GM23248 (cell line): ENCODE measurements at regions not wholly inside any gene's neighbourhood (a gene's known extent, or its start where the extent isn't known, plus 50 kb on each side); places are given as distances from the start of the nearest gene placed in this dataset.

Source experiments
- DNase-seq: peaks from one replicate; pipeline ENCODE4 v3.0.0-alpha.2; 2015
- H2AFZ ChIP-seq: fragments of 200-600 bp; sonication (generic); 2 replicates; pipeline ENCODE4 v1.6.1; 2016; ENCODE audit warnings: antibody characterized with exemption
- H3F3A ChIP-seq: fragments of 200-600 bp; sonication (generic); 2 replicates; pipeline ENCODE4 v1.6.1; 2016; ENCODE audit warnings: mild to moderate bottlenecking, antibody characterized with exemption, mixed run types; ENCODE audit not compliant: insufficient read depth
- H3K27ac ChIP-seq: fragments of 200-600 bp; sonication (generic); 2 replicates; pipeline ENCODE4 v1.5.1; 2016; ENCODE audit warnings: mild to moderate bottlenecking
- H3K27me3 ChIP-seq: fragments of 200-600 bp; sonication (generic); replicated peaks from 2 replicates; pipeline ENCODE4 v1.6.1; 2016; ENCODE audit warnings: mild to moderate bottlenecking; ENCODE audit not compliant: insufficient read depth
- H3K36me3 ChIP-seq: fragments of 200-600 bp; sonication (generic); 2 replicates; pipeline ENCODE4 v1.6.1; 2016; ENCODE audit warnings: low read depth, mild to moderate bottlenecking
- H3K4me1 ChIP-seq: fragments of 200-600 bp; sonication (generic); 2 replicates; pipeline ENCODE4 v1.6.1; 2016; ENCODE audit warnings: mild to moderate bottlenecking; ENCODE audit not compliant: insufficient read depth
- H3K4me2 ChIP-seq: fragments of 200-600 bp; sonication (generic); one replicate; pipeline ENCODE4 v1.6.1; 2016; ENCODE audit warnings: mild to moderate bottlenecking; ENCODE audit not compliant: unreplicated experiment
- H3K4me3 ChIP-seq: fragments of 200-600 bp; sonication (generic); 2 replicates; pipeline ENCODE4 v1.5.1; 2016; ENCODE audit warnings: mild to moderate bottlenecking
- H3K79me2 ChIP-seq: fragments of 200-600 bp; sonication (generic); 2 replicates; pipeline ENCODE4 v1.6.1; 2016; ENCODE audit warnings: mild to moderate bottlenecking; ENCODE audit not compliant: insufficient read depth
- H3K9ac ChIP-seq: fragments of 200-600 bp; sonication (generic); 2 replicates; pipeline ENCODE4 v1.6.1; 2016; ENCODE audit warnings: mild to moderate bottlenecking
- H3K9me2 ChIP-seq: fragments of 200-600 bp; sonication (generic); 2 replicates; pipeline ENCODE4 v1.6.1; 2016; ENCODE audit warnings: mixed run types, mild to moderate bottlenecking, moderate library complexity; ENCODE audit not compliant: insufficient read depth
- H3K9me3 ChIP-seq: fragments of 200-600 bp; sonication (generic); one replicate; pipeline ENCODE4 v1.6.1; 2017; ENCODE audit warnings: low read depth
- H4K20me1 ChIP-seq: fragments of 200-600 bp; sonication (generic); 2 replicates; pipeline ENCODE4 v1.6.0; 2016; ENCODE audit not compliant: insufficient read depth
- EZH2 ChIP-seq: fragments of 200-600 bp; sonication (generic); IDR thresholded peaks from 2 replicates; pipeline ENCODE4 v1.6.1; 2018; ENCODE audit warnings: antibody characterized with exemption, mild to moderate bottlenecking; ENCODE audit not compliant: insufficient read depth, poor library complexity, severe bottlenecking
- EZH2phosphoT487 ChIP-seq: fragments of 200-600 bp; sonication (generic); IDR thresholded peaks from 2 replicates; pipeline ENCODE4 v1.6.1; 2018; ENCODE audit warnings: antibody characterized with exemption, moderate library complexity, mild to moderate bottlenecking, low read depth; ENCODE audit not compliant: insufficient read depth
- WGBS, 2 experiments: methylation state at CpG; one replicate each; pipeline ENCODE4 v1.1.6; 2015 to 2017; ENCODE audit warnings: low lambda C conversion rate in 2 of 2, low coverage in 1 of 2; ENCODE audit errors: missing lambda C conversion rate in 2 of 2; 5-methylcytosine and 5-hydroxymethylcytosine counted together
- in situ Hi-C: fragments of 300-500 bp; cut with MboI; formaldehyde crosslinking; loops from 2 replicates; pipeline ENCODE4 v1.15.0; 2020

- Histone ChIP-seq H3K79me2 (no peaks in the 10 kb centered on the region), H3F3A (no peaks in the 10 kb centered on the region), H2AFZ (no peak overlapping the region), H3K4me1 (no peaks in the 10 kb centered on the region), H3K9me2 (no peaks in the 10 kb centered on the region), H3K9ac (no peak overlapping the region), H3K36me3 (no peaks in the 10 kb centered on the region), H3K9me3 (no peaks in the 10 kb centered on the region), H3K4me2 (no peak overlapping the region), H3K27me3 (no peaks in the 10 kb centered on the region), H4K20me1 (no peaks in the 10 kb centered on the region), H3K4me3 (no peak overlapping the region), H3K27ac (no peak overlapping the region)
- no peak for DNase-seq
- TF ChIP-seq EZH2, result no peak
- TF ChIP-seq EZH2phosphoT487, result no peak
- WGBS, 2 experiments, result 66% methylated on average over 8 of the region's 8 CpGs
- in situ Hi-C loops, result no loop called here
Observed at GRCh38 chr7:26467104-26467503, 175.4 kb downstream of the SNX10 start.

DNA sequence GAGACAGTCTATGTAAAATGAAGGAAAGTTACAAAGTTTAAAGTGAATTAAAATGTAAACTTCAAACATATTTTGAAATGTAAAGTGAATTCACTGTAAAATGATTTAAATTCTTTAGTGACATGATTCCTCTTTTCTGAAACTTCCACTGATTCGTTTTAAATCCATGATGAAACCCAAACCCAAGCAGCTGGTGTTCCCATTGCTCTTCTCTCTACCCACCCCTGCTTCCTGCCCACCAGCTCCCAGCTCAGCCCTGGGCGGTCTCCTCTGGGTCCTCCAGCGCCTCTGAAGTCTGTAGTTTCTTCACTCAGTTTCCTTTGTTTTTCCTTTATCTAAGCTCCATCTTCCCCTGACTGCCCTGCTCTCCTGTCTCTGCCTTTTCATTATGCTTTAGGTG, 175.9 kb downstream of the SNX10 start:
- Histone ChIP-seq H3K9me3 (no peaks in the 10 kb centered on the region), H3K79me2 (no peaks in the 10 kb centered on the region), H4K20me1 (no peaks in the 10 kb centered on the region), H2AFZ (no peak overlapping the region), H3K4me3 (no peak overlapping the region), H3K4me2 (no peak overlapping the region), H3K27ac (no peak overlapping the region), H3K4me1 (no peaks in the 10 kb centered on the region), H3K36me3 (no peaks in the 10 kb centered on the region), H3K9me2 (no peaks in the 10 kb centered on the region), H3F3A (no peaks in the 10 kb centered on the region), H3K9ac (no peak overlapping the region), H3K27me3 (no peaks in the 10 kb centered on the region)
- WGBS, 2 experiments, result 63 to 70% methylated on average over 3 of the region's 3 CpGs
- no peak for TF ChIP-seq EZH2
- TF ChIP-seq EZH2phosphoT487, result no peak
- DNase-seq, result no peak
- in situ Hi-C loops, result no loop called here

DNA sequence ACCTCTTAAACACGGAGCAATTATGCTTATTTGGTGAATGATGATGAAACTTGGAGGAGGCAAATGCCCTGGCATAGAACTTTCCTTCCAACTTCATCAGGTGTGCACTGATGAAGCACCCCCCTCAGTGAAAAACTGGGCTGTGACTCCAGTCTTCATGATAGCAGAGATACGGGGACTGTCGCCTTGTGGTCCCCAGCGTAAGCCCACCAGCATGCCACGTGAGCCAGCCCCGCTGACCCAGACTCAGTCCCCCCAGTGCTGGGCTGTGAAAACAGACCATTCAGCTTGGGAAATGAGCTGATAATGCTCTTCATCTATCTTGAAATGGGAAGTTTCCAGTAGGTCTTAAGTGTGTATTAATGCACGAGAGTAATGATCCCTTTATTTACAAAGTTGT, 177.0 kb downstream of the SNX10 start:
- Histone ChIP-seq H3K27me3 (no peaks in the 10 kb centered on the region), H3F3A (no peaks in the 10 kb centered on the region)
- WGBS, 2 experiments, result 65 to 67% methylated on average over 7 of the region's 7 CpGs

GRCh38 chr7:26469188-26469587, 177.5 kb downstream of the SNX10 start:
- H3K9ac ChIP-seq, result no peak overlapping the region
- no peak overlapping the region for H3K4me2 ChIP-seq
- 7 to 50% methylated on average over 1 of the region's 1 CpG for WGBS, 2 experiments
- H3K9me3 ChIP-seq, result no peaks in the 10 kb centered on the region
- H3K79me2 ChIP-seq, result no peaks in the 10 kb centered on the region
- H3F3A ChIP-seq, result no peaks in the 10 kb centered on the region
- H2AFZ ChIP-seq, result no peak overlapping the region
- TF ChIP-seq EZH2phosphoT487 (no peak), EZH2 (no peak)
- in situ Hi-C loops, result no loop called here
- DNase-seq, result no peak
- H3K36me3 ChIP-seq, result no peaks in the 10 kb centered on the region
- H3K4me3 ChIP-seq, result no peak overlapping the region
- H4K20me1 ChIP-seq, result no peaks in the 10 kb centered on the region
- no peak overlapping the region for H3K27ac ChIP-seq
- H3K27me3 ChIP-seq, result no peaks in the 10 kb centered on the region
- H3K9me2 ChIP-seq, result no peaks in the 10 kb centered on the region
- H3K4me1 ChIP-seq, result no peaks in the 10 kb centered on the region

More for the DNA sequence above, 177.0 kb downstream of the SNX10 start:
- no peak overlapping the region for H2AFZ ChIP-seq
- H3K36me3 ChIP-seq, result no peaks in the 10 kb centered on the region
- H4K20me1 ChIP-seq, result no peaks in the 10 kb centered on the region
- no peak overlapping the region for H3K4me2 ChIP-seq
- no peaks in the 10 kb centered on the region for H3K79me2 ChIP-seq
- H3K9ac ChIP-seq, result no peak overlapping the region
- TF ChIP-seq EZH2phosphoT487 (no peak), EZH2 (no peak)
- no peak for DNase-seq
- H3K9me3 ChIP-seq, result no peaks in the 10 kb centered on the region
- no peak overlapping the region for H3K4me3 ChIP-seq
- in situ Hi-C loops, result no loop called here
- no peak overlapping the region for H3K27ac ChIP-seq
- H3K9me2 ChIP-seq, result no peaks in the 10 kb centered on the region
- H3K4me1 ChIP-seq, result no peaks in the 10 kb centered on the region

- Histone ChIP-seq H3F3A (no peaks in the 10 kb centered on the region), H2AFZ (no peak overlapping the region), H3K4me3 (no peak overlapping the region), H3K27me3 (no peaks in the 10 kb centered on the region), H3K4me2 (no peak overlapping the region), H4K20me1 (no peaks in the 10 kb centered on the region), H3K9me2 (no peaks in the 10 kb centered on the region), H3K36me3 (no peaks in the 10 kb centered on the region), H3K27ac (no peak overlapping the region), H3K4me1 (no peaks in the 10 kb centered on the region), H3K9ac (no peak overlapping the region), H3K9me3 (no peaks in the 10 kb centered on the region), H3K79me2 (no peaks in the 10 kb centered on the region)
- in situ Hi-C loops, result no loop called here
- DNase-seq, result no peak
- TF ChIP-seq EZH2phosphoT487 (no peak), EZH2 (no peak)
- 37 to 46% methylated on average over 7 of the region's 7 CpGs for WGBS, 2 experiments
Observed at GRCh38 chr7:26470691-26471090, 179.0 kb downstream of the SNX10 start.
